ENCODE measurements at regions not wholly inside any gene's neighbourhood (a gene's known extent, or its start where the extent isn't known, plus 50 kb on each side); places are given as distances from the start of the nearest gene placed in this dataset.

GRCh38 chr12:83931451-83931850 lies 981.1 kb downstream of the SLC6A15 start:
- TF ChIP-seq POLR2A (IDR thresholded peaks at IDR 0.05) (no peak), POLR2AphosphoS5 (IDR thresholded peaks at IDR 0.05) (no peak), CTCF (IDR thresholded peaks at IDR 0.05 in 8 of 11, conservative IDR thresholded peaks at IDR 0.05 in 3 of 11) (no peak)

All from spleen (tissue), 7 donors.